NK-92 treated with Interleukin-12 subunit alpha and Interleukin-12 subunit beta, amount 100 ng/mL, for 24 hours (cell line): ENCODE measurements at regions not wholly inside any gene's neighbourhood (a gene's known extent, or its start where the extent isn't known, plus 50 kb on each side); places are given as distances from the start of the nearest gene placed in this dataset.
"Not testable (repeated sequence)": the region's sequence is repeated elsewhere in the genome, so short reads cannot be mapped to it uniquely, and the experiment has no call there.

ENCODE experiments used
- DNase-seq: peaks from one replicate; lab custom pipeline; 2025; lab: John Stamatoyannopoulos, UW

DNA sequence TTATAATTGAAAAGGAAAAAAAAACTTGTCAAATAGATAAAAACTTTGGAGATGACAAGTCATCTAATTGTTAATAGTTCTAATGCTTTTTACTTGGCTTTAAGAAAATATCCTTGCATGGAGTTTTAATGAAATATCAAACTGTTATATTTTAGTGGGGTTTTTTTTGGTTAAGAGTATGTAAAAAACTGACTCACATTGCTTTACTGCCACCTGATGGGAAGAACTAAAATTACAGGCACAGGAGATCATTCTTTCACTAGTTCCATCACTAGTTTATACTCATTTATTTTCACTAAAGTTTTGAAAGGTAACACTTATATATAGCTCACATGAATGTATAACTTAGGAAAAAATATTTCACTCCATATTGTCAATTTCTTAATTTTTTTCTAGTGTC, 309.1 kb downstream of the LMBRD1 start:
- no peak for DNase-seq

DNA sequence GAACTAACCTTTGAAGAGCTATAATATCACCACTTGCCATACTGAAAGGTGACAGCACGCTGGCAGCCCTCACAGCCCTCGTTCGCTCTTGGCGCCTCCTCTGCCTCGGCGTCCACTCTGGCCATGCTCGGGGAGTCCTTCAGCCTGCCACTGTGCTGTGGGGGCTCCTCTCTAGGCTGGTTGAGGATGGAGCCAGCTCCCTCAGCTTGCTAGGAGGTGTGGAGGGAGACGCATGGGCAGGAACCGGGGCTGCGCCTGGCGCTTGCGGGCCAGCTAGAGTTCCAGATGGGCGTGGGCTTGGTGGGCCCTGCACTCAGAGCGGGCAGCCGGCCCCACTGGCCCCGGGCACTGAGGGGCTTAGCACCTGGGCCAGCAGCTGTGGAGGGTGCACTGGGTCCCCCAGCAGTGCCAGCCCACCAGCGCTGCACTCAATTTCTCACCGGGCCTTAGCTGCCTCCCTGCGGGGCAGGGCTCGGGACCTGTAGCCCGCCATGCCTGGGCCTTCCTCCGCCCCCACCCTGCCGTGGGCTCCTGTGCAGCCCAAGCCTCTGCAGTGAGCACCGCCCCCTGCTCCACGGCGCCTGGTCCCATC, 329.7 kb downstream of the LMBRD1 start:
- no peak for DNase-seq

DNA sequence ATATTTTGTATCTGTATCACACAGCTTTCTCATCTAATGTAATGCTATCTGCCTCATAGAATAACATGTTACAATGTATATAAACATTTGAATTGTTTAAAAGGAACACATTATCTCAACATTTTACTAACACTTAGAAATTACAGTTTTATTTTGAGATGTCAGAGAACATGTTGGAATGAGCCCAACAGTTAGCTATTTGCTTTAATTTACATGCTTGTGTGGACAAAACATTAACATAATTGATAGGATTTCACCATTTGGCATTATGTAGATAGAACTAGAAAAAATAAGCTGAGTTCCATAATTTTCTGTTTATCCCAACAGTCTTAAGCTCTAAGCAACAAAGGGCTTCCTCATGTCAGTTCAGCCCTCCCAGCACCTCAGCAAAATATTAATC, 330.9 kb downstream of the LMBRD1 start:
- no peak for DNase-seq

DNA sequence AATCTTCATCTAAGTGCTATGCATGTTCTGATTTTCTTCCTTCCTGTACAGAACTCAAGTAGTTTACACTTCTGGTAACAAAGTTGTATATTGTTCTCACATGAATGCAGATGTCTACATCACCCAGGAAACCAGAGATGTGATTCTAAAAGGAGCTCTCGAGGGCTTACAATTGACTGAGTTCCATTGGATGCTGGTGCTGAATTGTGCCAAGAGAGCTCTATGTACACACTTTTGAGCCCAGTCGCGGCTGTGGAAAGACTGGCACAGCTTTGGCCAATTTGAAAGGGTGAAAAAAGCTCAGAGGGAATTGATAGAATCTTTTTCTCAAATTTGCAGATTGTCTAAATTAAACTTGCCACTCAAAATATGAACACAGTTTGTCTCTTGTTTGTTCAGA, 340.7 kb downstream of the LMBRD1 start:
- DNase-seq = no peak

DNA sequence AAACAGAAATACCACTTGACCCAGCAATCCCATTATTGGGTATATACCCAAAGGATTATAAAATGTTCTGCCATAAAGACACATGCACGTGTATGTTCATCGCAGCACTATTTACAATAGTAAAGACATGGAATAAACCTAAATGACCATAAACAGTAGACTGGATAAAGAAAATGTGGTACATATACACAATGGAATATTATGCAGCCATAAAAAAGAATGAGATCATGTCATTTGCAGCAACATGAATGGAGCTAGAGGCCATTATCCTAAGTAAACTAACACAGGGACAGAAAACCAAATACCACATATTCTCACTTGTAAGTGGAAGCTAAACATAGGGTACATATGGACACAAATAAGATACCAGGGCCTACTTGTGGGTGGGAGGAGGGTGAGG, 342.2 kb downstream of the LMBRD1 start:
- DNase-seq = not testable (repeated sequence)

DNA sequence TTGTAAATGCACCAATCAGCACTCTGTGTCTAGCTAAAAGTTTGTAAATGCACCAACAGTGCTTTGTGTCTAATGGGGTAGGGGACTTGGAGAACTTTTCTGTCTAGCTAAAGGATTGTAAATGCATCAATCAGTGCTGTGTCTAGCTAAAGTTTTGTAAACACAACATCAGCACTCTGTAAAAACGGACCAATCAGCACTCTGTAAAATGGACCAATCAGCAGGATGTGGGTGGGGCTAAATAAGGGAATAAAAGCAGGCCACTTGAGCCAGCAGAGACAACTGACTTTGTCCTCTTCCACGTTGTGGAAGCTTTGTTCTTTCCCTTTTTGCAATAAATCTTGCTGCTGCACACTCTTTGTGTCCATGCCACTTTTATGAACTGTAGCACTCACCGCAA, 346.3 kb downstream of the LMBRD1 start:
- not testable (repeated sequence) for DNase-seq

DNA sequence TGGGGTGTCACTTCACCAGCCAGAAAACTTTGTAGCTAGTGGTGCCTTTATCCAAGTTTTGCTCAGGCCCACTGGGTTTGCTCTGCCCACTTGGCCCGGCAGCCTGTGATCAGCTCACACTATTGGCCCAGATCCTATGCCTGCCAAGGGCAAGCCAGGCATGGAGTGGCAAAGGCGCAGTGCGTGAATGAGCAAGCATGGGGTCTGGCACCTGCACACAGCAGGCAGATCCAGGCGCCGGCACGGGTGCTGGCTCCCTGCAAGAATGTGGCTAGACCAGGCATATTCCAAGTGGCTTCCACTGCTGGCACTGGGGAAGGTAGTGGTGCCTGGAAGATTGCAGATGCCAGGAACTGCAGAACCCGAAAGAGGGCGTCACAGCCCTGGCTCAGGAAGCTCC, 346.9 kb downstream of the LMBRD1 start:
- no peak for DNase-seq
